ENCODE measurements at regions not wholly inside any gene's neighbourhood (a gene's known extent, or its start where the extent isn't known, plus 50 kb on each side); places are given as distances from the start of the nearest gene placed in this dataset.

DNA sequence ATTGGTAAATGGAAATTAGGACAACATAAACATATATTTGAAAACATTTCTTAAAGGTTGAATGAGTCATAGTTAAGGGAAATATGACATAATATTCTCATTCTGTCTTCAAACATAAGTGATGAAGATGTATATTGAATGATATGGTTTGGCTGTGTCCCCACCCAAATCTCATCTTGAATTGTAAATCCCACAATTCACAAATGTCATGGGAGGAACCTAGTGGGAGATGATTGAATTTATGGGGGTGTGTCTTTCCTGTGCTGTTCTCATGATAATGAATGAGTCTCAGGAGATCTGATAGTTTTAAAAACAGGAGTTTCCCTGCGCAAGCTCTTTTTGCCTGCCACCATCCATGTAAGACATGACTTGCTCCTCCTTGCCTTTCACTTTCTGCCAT is 104.4 kb upstream of the MPDZ start:
- no peak overlapping the region for H3K9ac ChIP-seq (replicated peaks; ENCODE audit: extremely low read depth, insufficient read depth, low read length)
- BruUV-seq (replicated peaks) = no TSS peak
- intact Hi-C loops (cut with micrococcal nuclease) (no loop called here), dilution Hi-C loops (cut with MboI; ENCODE audit: extremely low pct_ligation_motif_present, low sequenced_read_pairs) (no loop called here)
- H3K4me2 ChIP-seq (ENCODE audit: insufficient read depth, low read length) = no peak overlapping the region
- no peaks in the 10 kb centered on the region for H3K27me3 ChIP-seq (ENCODE audit: control insufficient read depth in 2 of 2, insufficient read depth in 2 of 2, low read length in 2 of 2)
- CTCF ChIA-PET = interaction anchor here (0.9 kb wide), 1 partner anchor 44 kb away, joined by 3 read pairs; no protein-coding TSS in a partner anchor
- DNase-seq (ENCODE audit: low read depth, low spot score) (no peak), FAIRE-seq (no peak)
- TF ChIP-seq JUN (IDR thresholded peaks at IDR 0.05; ENCODE audit: borderline replicate concordance, insufficient read depth, insufficient read length, low read depth) (no peak), GATA2 (IDR thresholded peaks at IDR 0.05; ENCODE audit: insufficient read depth, insufficient read length, low read depth, low read length) (no peak), CTCF (IDR thresholded peaks at IDR 0.05; ENCODE audit: extremely low read depth in 1 of 2, insufficient read depth in 1 of 2, low read depth in 1 of 2, low read length in 2 of 2) (no peak), FOS (IDR thresholded peaks at IDR 0.05; ENCODE audit: borderline replicate concordance, insufficient read depth, low read length) (no peak)
- TF ChIP-seq, protein P1, sequence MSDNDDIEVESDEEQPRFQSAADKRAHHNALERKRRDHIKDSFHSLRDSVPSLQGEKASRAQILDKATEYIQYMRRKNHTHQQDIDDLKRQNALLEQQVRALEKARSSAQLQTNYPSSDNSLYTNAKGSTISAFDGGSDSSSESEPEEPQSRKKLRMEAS (IDR thresholded peaks at IDR 0.05; ENCODE audit: insufficient read depth, insufficient read length) = no peak
- no peak overlapping the region for H3K4me3 ChIP-seq (replicated peaks in 1 of 3; ENCODE audit: insufficient read depth in 1 of 3, low read depth in 1 of 3, low read length in 3 of 3)
- no peak overlapping the region for H2AFZ ChIP-seq (ENCODE audit: low read depth, low read length)
- no peak overlapping the region for H3K27ac ChIP-seq (ENCODE audit: insufficient read depth, low read depth, low read length)
- H3K9me3 ChIP-seq (replicated peaks; ENCODE audit: control insufficient read depth, insufficient read depth, low read length) = no peaks in the 10 kb centered on the region
- no peaks in the 10 kb centered on the region for H3K79me2 ChIP-seq (ENCODE audit: control insufficient read depth, insufficient read depth, low read length)
- H3K36me3 ChIP-seq (ENCODE audit: control insufficient read depth in 2 of 2, extremely low read depth in 1 of 2, insufficient read depth in 2 of 2, low read length in 2 of 2) = no peaks in the 10 kb centered on the region
- POLR2A ChIA-PET = no interaction called here
- H3K9me1 ChIP-seq (replicated peaks; ENCODE audit: control insufficient read depth, extremely low read depth, insufficient read depth, low read length) = no peaks in the 10 kb centered on the region
- H4K20me1 ChIP-seq (replicated peaks; ENCODE audit: control insufficient read depth, extremely low read depth, insufficient read depth, low read length) = no peaks in the 10 kb centered on the region
- peaks cover 8% of the 10 kb centered on the region for H3K4me1 ChIP-seq (ENCODE audit: control insufficient read depth, extremely low read depth, insufficient read depth, low read length)

DNA sequence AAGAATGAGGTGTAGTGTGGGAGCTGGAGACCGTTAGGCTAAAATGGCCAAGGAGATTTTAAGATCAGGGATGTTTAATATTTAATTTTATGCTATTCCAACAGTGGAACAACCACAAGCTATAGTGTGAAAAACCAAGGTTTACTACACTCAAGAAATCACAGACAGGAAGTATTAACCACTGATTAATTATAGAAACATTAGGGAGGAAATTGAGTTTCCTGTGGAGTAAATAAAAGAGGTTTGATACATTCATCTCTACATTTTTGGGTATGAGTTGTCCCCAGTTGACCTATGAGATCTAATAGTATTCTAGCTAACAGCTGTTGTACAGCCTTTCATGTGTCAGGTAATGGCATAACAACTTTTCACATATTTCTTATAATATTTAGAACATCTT is 103.7 kb upstream of the MPDZ start:
- ChIA-PET CTCF (interaction anchor here (0.9 kb wide), 1 partner anchor 44 kb away, joined by 3 read pairs; no protein-coding TSS in a partner anchor), POLR2A (no interaction called here)
- no peak overlapping the region for H3K4me2 ChIP-seq (ENCODE audit: insufficient read depth, low read length)
- intact Hi-C loops (cut with micrococcal nuclease) = no loop called here
- H3K4me3 ChIP-seq (replicated peaks in 1 of 3; ENCODE audit: insufficient read depth in 1 of 3, low read depth in 1 of 3, low read length in 3 of 3) = no peak overlapping the region
- no peak overlapping the region for H3K9ac ChIP-seq (replicated peaks; ENCODE audit: extremely low read depth, insufficient read depth, low read length)
- H4K20me1 ChIP-seq (replicated peaks; ENCODE audit: control insufficient read depth, extremely low read depth, insufficient read depth, low read length) = no peaks in the 10 kb centered on the region
- TF ChIP-seq, protein P1 (IDR thresholded peaks at IDR 0.05; ENCODE audit: insufficient read depth, insufficient read length) = no peak
- TF ChIP-seq POLR2AphosphoS5 (IDR thresholded peaks at IDR 0.05; ENCODE audit: insufficient read depth, low read depth, low read length) (no peak), POLR2A (IDR thresholded peaks at IDR 0.05; ENCODE audit: low read depth, low read length) (no peak), FOS (IDR thresholded peaks at IDR 0.05; ENCODE audit: borderline replicate concordance, insufficient read depth, low read length) (no peak), EZH2 (IDR thresholded peaks at IDR 0.05; ENCODE audit: borderline replicate concordance, low read depth, low read length, severe bottlenecking) (no peak), MYC (IDR thresholded peaks at IDR 0.05; ENCODE audit: low read depth, low read length) (no peak), JUN (IDR thresholded peaks at IDR 0.05; ENCODE audit: borderline replicate concordance, insufficient read depth, insufficient read length, low read depth) (no peak), GATA2 (IDR thresholded peaks at IDR 0.05; ENCODE audit: insufficient read depth, insufficient read length, low read depth, low read length) (no peak), CTCF (IDR thresholded peaks at IDR 0.05; ENCODE audit: extremely low read depth in 1 of 2, insufficient read depth in 1 of 2, low read depth in 1 of 2, low read length in 2 of 2) (no peak)
- FAIRE-seq (no peak), DNase-seq (ENCODE audit: low read depth, low spot score) (peak; percentile 38)
- no peaks in the 10 kb centered on the region for H3K9me3 ChIP-seq (replicated peaks; ENCODE audit: control insufficient read depth, insufficient read depth, low read length)
- H3K4me1 ChIP-seq (ENCODE audit: control insufficient read depth, extremely low read depth, insufficient read depth, low read length) = peaks cover 8% of the 10 kb centered on the region
- no TSS peak for BruUV-seq (replicated peaks)
- no peaks in the 10 kb centered on the region for H3K36me3 ChIP-seq (ENCODE audit: control insufficient read depth in 2 of 2, extremely low read depth in 1 of 2, insufficient read depth in 2 of 2, low read length in 2 of 2)
- no peaks in the 10 kb centered on the region for H3K9me1 ChIP-seq (replicated peaks; ENCODE audit: control insufficient read depth, extremely low read depth, insufficient read depth, low read length)
- no peak overlapping the region for H3K27ac ChIP-seq (ENCODE audit: insufficient read depth, low read depth, low read length)
- no peak overlapping the region for H2AFZ ChIP-seq (ENCODE audit: low read depth, low read length)
- H3K27me3 ChIP-seq (ENCODE audit: control insufficient read depth in 2 of 2, insufficient read depth in 2 of 2, low read length in 2 of 2) = no peaks in the 10 kb centered on the region
- dilution Hi-C loops (cut with MboI; ENCODE audit: extremely low pct_ligation_motif_present, low sequenced_read_pairs) = no loop called here
- no peaks in the 10 kb centered on the region for H3K79me2 ChIP-seq (ENCODE audit: control insufficient read depth, insufficient read depth, low read length)

Data from endothelial cell of umbilical vein (primary cell).